ENCODE measurements at regions not wholly inside any gene's neighbourhood (a gene's known extent, or its start where the extent isn't known, plus 50 kb on each side); places are given as distances from the start of the nearest gene placed in this dataset.
A peak's percentile ranks its signal among the peaks of the same experiment; 100 is the strongest.
"Not testable (repeated sequence)": the region's sequence is repeated elsewhere in the genome, so short reads cannot be mapped to it uniquely, and the experiment has no call there.

DNA sequence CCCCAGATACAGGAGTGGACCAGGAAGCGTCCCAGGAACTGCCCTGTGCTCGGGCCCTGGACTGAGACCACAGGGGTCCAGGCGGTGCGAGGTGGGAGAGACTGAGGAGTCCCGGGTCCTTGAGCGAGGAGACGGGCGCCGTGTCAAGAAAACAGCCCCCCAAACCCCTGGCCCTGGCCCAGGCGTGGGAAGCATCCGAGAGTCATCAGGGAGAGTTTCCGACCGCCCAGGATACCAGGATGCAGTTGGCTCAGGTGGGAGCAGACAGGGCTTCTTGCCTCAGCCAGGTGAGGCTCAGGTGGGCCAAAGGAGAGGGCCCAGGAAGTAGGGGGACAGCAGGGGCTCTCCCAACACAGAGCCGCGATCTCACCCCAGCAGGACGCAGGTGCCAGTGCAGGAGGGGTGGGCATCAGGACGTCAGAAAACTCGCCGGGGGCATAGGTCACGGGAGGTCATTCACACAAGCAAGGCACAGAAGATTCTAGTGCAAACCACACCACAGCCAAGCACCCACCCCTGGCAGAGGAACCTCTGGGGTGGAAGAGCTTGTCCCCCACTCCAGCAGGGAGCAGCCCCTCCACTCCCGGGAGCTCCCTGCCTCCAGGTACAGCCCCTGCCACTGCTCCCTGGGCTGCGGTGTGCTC lies 102.5 kb upstream of the EIF5 start:
- no peak for DNase-seq (ENCODE audit: low spot score)

DNA sequence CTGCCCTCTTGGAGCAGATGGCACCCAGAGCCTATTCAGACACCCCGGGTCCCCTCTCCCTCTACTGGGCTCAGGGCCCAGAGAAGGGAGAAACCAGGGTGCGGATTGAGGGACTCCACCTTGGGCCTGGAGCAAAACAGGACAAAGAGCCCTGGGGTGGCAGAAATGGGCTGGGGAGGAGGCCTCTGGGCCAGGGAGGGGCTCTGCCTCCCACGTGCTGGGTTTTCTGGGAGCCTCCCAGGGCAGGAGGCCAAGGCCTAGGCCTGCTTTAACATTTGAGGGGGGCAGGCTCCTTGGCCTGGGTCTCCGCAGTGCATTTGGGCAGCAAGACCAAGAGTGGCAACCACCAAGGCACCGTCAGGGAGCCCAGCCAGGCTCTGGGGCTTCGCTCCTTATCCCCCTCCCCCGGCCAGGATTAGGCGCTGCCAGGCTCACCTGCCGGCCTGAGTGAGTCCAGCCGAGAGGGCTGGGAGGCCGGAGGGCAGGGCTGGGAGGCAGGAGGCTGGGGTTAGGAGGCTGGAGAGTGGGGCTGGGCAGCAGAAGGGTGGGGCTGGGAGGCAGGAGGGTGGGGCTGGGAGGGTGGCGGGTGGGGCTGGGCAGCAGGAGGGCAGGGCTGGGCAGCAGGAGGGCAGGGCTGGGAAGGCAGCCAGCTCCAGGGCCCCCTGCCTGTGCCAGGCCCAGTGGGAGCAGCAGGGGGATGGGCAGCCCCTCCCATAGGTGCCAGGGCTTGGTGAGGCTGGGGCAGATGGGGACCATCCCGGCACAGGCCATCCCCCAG lies 101.8 kb upstream of the EIF5 start:
- DNase-seq (ENCODE audit: low spot score), result peak; percentile 32

DNA sequence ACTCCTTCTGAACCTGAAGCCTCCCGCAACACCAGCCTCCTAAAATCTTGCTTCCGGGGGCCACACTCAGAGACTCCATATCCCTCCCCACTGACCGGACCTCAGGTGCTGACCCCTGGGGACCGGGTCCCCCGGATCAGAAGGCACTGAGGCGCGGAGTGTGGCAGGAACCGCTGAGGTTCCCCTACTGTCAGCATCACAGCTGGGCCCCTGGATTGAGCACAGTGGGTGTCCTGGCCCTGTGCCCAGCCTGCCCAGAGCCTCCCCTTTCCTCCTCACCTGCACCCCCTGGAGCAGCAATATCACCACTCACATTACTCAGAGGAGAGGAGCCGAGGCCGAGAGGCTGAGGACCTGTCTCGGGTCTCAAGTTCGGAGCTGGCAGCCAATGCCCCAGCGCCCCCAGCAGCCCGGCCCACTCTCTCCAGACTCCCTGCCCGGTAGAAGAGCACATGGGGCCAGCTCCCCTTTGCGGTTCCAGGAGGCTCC lies 101.2 kb upstream of the EIF5 start:
- DNase-seq (ENCODE audit: low spot score), result no peak

DNA sequence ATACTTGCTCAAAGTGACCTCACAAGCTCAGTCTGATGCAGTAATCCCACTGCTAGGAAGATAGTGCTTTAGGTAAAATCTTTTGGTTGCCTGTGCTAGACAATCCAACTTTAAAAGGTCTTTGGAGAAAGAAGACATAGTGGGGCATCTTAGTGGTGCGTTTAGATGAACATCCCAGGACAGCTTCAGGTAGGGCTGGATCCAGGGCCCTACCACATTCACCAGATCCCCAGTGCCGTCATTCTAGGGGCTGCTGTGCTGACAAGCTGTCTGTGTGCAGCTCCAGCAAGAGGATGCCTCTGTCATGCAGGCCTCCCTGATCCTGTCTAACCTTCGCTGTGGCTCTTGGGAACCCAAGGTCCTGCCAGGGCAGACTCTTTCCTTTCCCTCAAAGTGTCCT lies 100.7 kb upstream of the EIF5 start:
- DNase-seq (ENCODE audit: low spot score), result no peak

DNA sequence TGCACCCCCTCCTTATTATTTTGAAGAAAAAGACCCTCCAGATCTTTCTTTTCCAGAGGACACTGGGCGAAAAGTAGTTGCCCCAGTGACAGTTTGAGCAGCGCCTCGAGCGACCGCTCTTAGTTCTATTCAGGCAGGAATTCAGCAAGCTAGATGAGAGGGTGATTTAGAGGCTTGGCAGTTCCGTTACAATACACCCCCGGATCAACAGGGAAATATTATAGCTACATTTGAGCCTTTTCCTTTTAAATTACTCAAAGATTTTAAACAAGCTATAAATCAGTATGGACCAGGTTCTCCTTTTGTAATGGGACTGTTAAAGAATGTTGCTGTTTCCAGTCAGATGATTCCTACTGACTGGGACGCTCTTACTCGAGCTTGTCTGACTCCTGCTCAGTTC lies 99.2 kb upstream of the EIF5 start:
- DNase-seq (ENCODE audit: low spot score), result not testable (repeated sequence)

DNA sequence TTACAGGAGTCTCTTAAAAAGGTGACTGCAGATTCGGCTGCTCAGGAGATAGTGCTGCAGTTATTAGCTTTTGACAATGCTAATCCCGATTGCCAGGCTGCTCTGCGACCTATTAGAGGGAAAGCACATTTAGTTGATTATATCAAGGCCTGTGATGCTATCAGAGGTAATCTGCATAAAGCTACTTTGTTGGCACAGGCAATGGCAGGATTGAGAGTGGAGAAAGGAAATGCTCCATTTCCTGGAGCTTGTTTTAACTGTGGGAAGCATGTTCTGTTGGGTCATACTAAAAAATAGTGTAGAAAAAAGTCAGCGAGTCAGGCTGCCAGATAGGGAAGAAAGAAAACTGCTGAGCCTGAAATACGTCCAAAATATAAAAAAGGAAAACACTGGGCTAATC lies 98.5 kb upstream of the EIF5 start:
- not testable (repeated sequence) for DNase-seq (ENCODE audit: low spot score)

DNA sequence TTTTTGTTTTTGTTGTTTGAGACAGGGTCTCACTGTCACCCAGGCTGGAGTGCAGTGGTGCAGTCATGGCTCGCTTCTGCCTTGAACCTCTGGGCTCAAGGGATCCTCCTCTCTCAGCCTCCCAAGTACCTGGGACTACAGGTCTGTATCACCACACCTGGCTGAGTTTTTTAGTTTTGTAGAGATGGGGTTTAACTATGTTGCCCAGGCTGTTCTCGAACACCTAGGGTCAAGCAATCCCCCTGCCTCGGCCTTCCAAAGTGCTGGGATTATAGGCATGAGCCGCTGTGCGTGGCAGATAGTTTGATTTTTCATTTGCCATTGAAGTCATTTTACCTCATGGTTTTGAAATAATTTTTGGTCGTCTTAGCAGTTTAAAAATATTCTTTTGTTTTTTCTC lies 94.3 kb upstream of the EIF5 start:
- DNase-seq (ENCODE audit: low spot score), result no peak

DNA sequence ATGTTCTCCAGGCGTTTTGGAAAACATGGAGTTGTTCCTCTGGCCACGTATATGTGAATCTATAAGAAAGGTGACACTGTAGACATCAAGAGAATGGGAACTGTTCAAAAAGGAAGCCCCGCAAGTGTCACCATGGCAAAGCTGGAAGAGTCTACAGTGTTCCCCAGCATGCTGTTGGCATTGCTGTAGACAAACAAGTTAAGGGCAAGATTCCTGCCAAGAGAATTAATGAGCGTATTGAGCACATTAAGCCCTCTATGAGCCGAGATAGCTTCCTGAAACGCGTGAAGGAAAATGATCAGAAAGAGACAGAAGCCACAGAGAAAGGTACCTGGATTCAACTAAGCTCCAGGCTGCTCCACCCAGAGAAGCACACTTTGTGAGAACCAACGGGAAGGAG lies 92.5 kb upstream of the EIF5 start:
- DNase-seq (ENCODE audit: low spot score), result no peak

DNA sequence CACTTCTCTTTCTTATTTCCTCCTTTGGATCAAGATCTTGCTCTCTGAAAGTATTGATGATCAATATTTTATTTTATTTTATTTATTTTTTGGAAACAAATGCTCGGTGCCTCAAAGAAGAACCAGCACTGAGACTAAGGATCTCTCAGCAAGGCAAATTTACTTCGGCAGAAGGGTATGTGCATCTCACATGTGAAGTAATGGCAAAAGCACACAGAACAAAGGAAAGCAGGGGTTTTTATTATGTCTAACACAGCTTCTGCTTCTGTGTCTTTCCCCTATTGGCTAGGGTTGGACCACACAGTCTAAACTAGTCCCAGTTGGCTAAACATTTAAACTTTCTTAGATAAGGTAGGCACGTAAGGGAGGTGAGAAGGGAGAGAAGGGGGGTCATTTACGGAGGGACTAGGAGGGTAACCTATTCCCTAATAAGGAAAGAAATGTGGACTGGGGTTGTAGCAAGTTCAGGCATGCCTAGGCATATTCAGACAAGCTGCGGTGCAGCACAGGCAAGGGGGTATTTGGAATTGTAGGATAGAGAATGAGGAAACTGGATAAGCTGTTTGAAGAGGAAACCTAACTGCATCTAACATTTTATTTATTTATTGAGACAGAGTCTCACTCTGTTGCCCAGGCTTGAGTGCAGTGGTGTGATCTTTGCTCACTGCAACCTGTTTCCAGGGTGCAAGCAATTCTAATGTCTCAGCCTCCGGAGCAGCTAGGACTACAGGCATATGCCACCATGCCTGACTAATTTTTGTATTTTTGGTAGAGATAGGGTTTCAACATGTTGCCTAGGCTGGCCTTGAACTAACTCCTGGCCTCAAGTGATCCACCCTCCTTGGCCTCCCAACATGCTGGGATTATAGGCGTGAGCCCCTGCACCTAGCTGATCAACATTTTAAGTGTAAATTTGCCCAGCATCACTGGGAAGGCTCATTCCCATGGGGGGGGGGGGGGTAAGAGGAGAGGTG lies 90.0 kb upstream of the EIF5 start:
- DNase-seq (ENCODE audit: low spot score), result peak; percentile 42

DNA sequence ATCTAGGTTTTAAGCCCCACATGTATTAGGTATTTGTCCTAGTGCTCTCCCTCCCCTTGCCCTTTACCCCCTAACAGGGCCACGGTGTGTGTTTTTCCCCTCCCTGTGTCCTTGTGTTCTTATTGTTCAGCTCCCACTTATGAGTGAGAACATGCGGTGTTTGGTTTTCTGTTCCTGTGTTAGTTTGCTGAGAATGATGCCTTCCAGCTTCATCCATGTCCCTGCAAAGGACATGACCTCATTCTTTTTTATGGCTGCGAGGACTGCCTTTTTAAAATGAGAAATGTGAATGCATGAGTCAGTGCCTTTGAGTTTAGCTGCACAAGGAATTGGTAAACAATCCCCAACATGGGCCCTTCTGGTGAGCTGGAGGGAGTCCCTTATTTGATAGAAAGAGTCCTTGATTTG lies 88.4 kb upstream of the EIF5 start:
- peak; percentile 32 for DNase-seq (ENCODE audit: low spot score)

DNA sequence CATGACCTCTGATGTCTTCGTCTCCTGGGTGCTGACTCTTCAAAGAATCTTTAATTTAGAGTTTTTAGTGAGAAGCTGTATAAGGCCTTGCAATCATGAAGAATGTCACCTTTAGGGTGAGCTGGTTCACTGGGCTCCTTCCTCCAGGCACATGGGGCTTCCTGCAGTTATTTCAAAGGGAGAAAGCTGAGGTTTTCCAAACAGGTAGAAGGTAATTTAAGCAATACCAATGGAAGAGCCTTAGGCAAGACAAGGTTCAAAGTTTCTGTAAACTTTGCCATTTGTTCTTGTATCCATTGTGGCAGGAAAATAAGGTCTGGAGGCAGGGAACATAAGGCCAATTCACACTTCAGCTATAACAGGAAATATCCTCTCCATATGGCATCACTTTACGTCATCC lies 88.0 kb upstream of the EIF5 start:
- DNase-seq (ENCODE audit: low spot score), result no peak

DNA sequence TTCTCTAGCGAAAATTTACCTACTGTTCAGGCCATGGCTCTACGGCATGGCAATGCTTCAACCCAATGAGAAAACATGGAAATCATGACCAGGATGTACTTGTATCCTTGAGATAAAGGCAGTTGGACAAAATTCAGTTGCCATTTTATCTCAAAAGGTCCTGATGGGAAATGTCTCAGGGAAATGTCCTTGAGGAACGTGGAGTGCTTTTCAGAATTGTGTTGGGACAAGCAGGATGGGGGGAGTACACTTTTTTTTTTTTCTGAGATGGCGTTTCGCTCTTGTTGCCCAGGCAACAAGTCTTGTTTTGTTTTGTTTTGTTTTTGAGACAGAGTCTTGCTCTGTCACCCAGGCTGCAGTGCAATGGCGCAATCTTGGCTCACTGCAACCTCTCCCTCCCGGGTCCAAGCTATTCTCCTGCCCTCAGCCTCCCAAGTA lies 86.8 kb upstream of the EIF5 start:
- DNase-seq (ENCODE audit: low spot score), result no peak

DNA sequence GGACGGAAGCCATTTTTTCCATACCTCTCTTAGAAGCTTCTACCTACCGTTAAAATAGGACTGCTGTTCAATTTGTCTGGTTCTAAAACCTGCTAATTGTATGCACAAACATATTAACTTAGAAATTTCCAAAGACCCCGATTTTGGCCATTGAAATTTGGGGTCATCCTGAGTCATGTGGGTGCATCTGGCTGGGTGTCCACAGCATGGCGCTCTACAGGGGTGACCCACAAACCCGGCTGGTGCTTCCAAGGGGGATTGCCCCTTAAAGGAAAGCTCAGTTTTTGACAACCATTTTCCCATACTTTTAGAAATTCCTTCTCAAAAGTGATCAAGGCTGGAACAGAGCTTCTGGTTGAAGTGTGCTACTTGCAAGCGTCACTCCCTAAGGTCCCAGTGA lies 83.9 kb upstream of the EIF5 start:
- DNase-seq (ENCODE audit: low spot score), result no peak

DNA sequence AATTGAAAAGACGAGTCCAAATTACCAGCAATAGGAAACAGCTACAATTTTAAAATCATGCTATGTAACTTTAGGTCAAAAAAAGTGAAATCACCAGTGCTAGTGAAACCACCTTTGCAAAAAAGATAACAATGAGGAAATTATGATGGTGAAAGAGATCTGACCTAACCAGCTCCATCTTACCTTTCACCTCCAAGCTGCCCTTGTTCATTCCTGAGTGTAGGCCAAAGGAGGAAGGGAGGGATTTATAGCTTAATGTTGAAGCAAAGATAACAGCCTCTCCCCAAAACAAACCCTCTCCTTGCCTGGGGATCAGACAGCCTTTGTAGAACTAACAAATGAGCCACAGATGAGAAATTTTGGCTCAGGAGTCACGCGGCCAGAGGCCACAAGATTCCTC lies 83.2 kb upstream of the EIF5 start:
- DNase-seq (ENCODE audit: low spot score), result no peak

DNA sequence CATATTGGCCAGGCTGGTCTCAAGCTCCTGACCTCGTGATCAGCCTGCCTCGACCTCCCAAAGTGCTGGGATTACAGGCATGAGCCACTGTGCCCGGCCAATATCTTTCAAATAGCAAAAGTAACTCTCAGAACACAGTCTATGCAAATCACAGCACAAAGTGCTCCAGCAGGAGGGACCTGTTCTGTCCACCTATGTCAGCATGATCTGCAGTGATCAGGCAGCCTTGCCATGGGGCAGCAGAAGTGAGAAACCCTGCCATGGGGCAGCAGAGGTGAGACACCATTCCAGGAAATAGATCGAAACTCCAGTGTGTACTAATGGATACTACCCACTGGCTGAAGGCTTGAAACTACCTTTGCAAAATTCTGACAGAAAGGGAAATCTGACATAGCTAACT lies 78.5 kb upstream of the EIF5 start:
- no peak for DNase-seq (ENCODE audit: low spot score)

DNA sequence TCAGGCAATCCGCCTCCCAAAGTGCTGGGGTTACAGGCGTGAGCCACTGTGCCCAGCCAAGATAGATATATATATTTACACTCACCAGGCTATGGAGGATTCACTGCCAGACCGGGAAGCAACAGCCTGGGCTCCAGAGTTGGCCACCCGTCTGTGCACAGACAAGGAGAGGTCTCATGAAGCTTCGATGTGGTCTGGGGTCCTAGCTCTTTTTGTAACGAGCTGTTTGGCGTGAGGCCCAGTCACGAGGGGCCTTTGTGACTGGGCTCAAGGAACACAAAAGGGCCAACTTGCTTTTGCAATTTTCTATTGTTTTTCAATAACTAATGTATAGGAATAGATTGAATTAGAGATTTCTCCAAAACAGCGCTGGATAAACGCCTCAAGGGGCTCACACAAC lies 77.6 kb upstream of the EIF5 start:
- DNase-seq (ENCODE audit: low spot score), result no peak

DNA sequence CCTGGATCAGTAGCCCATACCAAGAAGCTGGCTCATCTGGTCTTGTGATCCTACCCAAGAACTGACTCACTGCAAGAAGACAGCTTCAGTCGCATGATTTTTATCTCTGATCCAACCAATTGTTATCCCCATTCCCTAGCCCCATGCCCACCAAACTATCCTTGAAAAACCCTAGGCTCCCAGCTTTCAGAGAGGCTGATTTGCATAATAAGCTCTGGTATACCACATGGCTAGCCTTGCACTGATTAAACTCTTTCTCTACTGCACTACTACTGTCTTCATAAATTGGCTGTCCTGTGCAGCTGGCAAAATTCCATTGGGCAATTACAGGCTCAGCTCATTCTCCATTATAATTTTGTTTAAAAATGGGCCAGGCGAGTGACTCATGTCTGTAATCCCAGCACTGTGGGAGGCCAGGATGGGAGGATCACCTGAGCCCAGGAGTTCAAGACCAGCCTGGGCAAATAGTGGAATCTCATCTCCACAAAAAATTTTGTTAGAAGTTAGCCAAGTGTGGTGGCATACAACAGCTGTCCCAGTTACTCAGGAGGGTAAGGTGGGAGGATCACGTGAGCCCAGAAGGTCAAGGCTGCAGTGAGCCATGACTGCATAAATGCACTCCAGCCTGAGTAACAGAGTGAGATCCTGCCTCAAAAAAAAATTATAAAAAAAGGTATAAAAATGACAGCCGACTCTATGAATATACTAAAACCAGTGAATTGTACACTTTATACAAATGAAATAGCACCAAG lies 76.7 kb upstream of the EIF5 start:
- DNase-seq (ENCODE audit: low spot score), result peak; percentile 12

DNA sequence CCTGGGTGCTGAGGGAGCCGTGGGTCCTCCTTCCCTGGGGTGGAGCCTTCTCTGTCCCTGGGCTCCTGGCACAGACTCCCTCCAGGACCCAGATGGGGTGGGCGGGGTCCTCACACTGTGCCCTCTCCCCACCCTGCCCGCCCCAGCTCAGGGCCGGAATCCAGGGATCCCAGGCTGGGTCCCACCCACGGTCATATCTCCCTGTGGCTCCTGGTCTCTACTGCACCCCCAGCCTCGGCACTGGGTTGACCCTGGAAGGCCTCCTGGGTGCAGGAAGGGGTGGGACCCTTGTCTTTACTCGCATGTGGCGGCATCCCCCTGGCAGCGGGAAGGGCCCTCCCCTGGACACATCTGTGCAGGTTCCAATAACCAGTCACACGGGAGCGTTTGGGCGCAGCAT lies 75.8 kb upstream of the EIF5 start:
- no peak for DNase-seq (ENCODE audit: low spot score)

DNA sequence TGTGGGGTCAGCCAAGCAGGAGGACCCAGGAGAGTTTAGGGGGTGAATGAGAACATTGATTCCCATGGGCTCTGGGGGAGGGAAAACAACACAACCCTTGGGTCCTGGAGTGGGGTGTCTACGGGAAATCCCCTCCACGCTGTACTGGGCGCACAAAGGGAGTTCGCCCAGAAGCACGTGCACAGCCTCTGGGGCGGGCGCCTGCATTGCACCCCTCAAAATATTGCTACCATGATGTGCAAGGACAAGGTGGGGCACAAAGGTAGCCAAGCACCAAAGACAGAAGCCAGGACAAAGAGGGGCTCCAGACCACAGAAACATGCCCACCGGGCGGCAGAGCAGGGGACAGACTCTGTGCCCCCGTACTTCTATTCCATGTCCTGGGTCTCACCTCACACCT lies 74.9 kb upstream of the EIF5 start:
- DNase-seq (ENCODE audit: low spot score), result no peak

DNA sequence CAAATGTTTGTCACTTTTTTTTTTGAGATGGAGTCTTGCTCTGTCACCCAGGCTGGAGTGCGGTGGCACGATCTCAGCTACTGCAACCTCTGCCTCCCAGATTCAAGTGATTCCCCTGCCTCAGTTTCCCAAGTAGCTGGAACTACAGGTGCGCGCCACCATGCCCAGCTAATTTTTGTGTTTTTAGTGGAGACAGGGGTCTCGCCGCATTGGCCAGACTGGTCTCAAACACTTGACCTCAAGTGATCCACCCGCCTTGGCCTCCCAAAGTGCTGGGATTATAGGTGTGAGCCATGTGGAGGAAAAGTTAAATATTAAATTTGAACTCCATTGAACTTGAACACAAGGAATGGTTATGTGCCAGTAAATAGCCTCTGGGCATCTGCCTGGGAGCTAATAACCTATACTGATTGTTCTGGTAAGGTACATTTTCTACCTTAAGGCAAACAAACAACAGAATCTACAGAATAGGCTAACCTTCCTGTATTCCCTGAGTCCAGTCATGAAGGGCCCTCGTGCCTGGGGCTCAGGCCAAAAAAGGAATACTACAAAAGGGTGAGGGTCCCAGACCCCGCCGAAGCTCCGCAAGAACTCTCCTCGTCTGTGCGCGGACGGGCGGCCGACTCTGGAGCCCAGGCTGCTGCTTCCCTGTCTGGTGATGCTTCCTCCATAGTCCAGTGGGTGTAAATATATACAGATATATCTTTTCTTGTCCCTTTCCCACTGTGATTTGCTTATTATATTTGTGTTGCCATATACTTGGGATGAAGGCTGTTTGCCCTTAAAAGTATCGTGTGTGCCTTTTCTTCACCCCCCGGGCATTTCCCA lies 74.0 kb upstream of the EIF5 start:
- no peak for DNase-seq (ENCODE audit: low spot score)

DNA sequence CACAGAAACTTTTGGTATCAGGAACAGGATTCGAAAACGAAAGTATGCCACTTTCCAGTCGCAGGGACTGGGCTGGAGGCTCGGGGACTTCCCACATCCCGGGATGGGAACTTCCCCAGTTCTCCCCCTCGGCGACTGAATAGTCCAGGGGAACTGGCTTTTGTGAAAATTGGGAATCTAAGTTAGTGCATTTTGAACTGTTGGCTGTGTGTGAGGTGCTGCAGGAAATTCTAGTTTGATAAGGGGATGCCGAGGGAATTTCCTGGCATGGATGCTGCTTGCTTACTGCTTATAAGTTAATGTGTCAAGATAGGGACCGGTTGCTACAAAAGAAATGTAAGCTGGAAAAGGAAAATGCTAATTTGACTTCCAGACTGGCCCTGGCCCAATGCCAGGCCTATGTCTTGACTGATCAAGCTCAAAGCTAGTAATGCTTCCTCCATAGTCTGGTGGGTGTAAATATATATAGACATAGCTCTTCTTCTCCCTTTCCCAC lies 73.4 kb upstream of the EIF5 start:
- peak; percentile 64 for DNase-seq (ENCODE audit: low spot score)

All from SW480 (cell line).